Naive B cell (primary cell): ENCODE measurements at regions not wholly inside any gene's neighbourhood (a gene's known extent, or its start where the extent isn't known, plus 50 kb on each side); places are given as distances from the start of the nearest gene placed in this dataset.

Experiments used
- ATAC-seq, 2 donors: fragments of 150-1000 bp; cut with Tn5 transposase; 2 replicates each; pipeline ENCODE4 v1.10.0; 2021; ENCODE audit warnings: low read depth in 2 of 2, mild to moderate bottlenecking in 2 of 2, moderate library complexity in 2 of 2
- DNase-seq: peaks from one replicate; pipeline ENCODE4 v3.0.0; 2022
- H3K27ac Mint-ChIP-seq, 6 donors: one replicate each; pipeline ENCODE4 v1.8.0; 2020 to 2022; ENCODE audit warnings: mild to moderate bottlenecking in 6 of 6, mixed read lengths in 6 of 6, moderate library complexity in 5 of 6, inconsistent platforms in 2 of 6
- H3K27me3 Mint-ChIP-seq, 3 donors: one replicate each; pipeline ENCODE4 v1.8.0; 2021 to 2022; ENCODE audit warnings: mixed read lengths in 3 of 3, mild to moderate bottlenecking in 1 of 3
- H3K36me3 Mint-ChIP-seq, 2 donors: one replicate each; pipeline ENCODE4 v1.8.0; 2020 to 2022; ENCODE audit warnings: mixed read lengths in 2 of 2, inconsistent platforms in 1 of 2, mild to moderate bottlenecking in 1 of 2
- H3K4me1 Mint-ChIP-seq, 3 donors: one replicate each; pipeline ENCODE4 v1.8.0; 2020 to 2022; ENCODE audit warnings: mixed read lengths in 3 of 3, inconsistent platforms in 1 of 3, mild to moderate bottlenecking in 1 of 3, moderate library complexity in 1 of 3
- H3K4me3 Mint-ChIP-seq, 8 donors: one replicate each; pipeline ENCODE4 v1.8.0; 2020 to 2022; ENCODE audit warnings: mild to moderate bottlenecking in 8 of 8, mixed read lengths in 8 of 8, moderate library complexity in 8 of 8, inconsistent platforms in 2 of 8
- H3K9me3 Mint-ChIP-seq, 7 donors: one replicate each; pipeline ENCODE4 v1.8.0; 2020 to 2022; ENCODE audit warnings: mixed read lengths in 7 of 7, mild to moderate bottlenecking in 5 of 7, inconsistent platforms in 2 of 7, moderate library complexity in 1 of 7

DNA sequence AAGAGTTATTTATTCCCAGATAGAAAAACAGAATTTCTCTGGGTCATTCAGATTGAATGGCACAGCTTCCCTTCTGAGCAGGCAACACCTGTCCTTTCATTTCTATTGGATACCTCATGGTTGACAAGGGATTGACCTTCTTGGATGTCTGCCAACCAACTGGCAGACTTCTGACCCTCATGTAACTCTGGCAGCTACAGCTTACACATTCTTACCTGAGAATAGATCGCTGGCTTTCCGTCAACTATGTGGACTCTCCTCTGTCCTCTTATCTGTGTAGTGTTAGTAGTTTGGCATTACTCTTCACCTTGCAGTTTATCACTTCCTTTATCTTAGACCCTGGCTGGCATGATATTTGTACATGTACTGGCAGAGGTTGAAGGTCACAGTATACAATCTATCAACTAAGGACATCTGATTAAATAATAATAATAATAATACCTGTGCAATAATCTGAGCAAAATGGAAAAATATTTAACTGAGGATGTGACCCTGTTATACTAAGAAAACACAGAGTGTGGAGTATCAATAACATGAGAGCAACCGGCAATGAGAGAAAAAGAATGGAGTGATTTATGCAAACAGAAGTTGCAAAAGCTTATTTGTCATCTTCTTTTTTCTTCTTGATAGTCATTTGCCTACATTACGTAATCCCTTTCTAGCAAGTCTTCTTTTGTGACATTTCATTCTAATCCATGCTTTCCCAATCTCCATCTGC is 1118.2 kb downstream of the ARAP2 start:
- peaks cover 0 to 4% (median 0%) of the 10 kb centered on the region in 3 donors for H3K27me3 Mint-ChIP-seq
- H3K36me3 Mint-ChIP-seq, result no peaks in the 10 kb centered on the region
- DNase-seq (no peak), ATAC-seq (no peak)
- H3K27ac Mint-ChIP-seq, result no peak overlapping the region
- no peak overlapping the region for H3K4me3 Mint-ChIP-seq
- peaks cover 0 to 8% (median 3%) of the 10 kb centered on the region in 7 donors for H3K9me3 Mint-ChIP-seq
- H3K4me1 Mint-ChIP-seq, result no peaks in the 10 kb centered on the region

DNA sequence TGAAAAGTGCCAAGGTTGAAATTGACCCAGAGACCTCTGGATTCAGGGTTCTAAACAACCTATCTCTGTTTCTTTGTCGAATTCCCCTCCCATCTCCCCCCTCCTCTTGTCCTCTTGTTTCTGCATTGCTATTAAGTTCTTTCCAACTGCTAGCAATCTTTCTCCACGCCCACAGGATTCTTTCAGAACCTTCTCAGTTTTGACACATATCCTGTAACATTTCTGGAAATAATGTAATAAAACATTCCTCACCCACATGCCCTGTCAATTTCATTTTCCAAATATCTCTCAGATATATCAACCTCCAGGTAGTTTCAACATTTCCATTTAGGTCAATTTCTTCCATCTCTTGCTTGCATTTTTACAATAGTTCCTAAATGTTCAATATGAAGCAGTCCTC is 1105.9 kb downstream of the ARAP2 start:
- ATAC-seq (no peak), DNase-seq (no peak)
- H3K9me3 Mint-ChIP-seq, result peaks cover 0 to 3% (median 0%) of the 10 kb centered on the region in 7 donors
- H3K36me3 Mint-ChIP-seq, result no peaks in the 10 kb centered on the region
- no peaks in the 10 kb centered on the region for H3K4me1 Mint-ChIP-seq
- no peaks in the 10 kb centered on the region for H3K27me3 Mint-ChIP-seq
- no peak overlapping the region for H3K27ac Mint-ChIP-seq
- no peak overlapping the region for H3K4me3 Mint-ChIP-seq

DNA sequence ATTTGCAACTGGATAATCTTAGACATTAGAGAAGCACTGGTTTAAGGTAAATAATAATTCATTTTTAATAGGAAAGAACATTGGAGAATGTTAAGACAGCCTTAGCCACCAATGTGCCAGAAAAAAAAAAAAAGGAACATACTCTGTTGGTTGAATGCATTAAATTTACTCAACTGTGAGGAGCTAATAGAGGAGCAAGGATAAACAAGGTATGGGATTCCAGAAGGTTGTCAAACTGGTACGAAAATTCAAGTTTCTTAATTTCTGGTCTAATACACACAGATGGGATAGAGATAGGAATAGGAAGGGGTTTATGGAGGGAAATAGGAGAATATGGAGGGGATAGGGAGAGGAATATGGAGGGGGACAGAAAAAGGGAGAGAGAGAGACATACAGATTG is 1096.6 kb downstream of the ARAP2 start:
- no peaks in the 10 kb centered on the region for H3K27me3 Mint-ChIP-seq
- H3K4me1 Mint-ChIP-seq, result no peaks in the 10 kb centered on the region
- ATAC-seq (no peak), DNase-seq (no peak)
- H3K36me3 Mint-ChIP-seq, result no peaks in the 10 kb centered on the region
- peak overlapping the region in 1 of 6 donors; percentile 41 for H3K27ac Mint-ChIP-seq
- peaks cover 0 to 10% (median 2%) of the 10 kb centered on the region in 7 donors for H3K9me3 Mint-ChIP-seq
- H3K4me3 Mint-ChIP-seq, result no peak overlapping the region

DNA sequence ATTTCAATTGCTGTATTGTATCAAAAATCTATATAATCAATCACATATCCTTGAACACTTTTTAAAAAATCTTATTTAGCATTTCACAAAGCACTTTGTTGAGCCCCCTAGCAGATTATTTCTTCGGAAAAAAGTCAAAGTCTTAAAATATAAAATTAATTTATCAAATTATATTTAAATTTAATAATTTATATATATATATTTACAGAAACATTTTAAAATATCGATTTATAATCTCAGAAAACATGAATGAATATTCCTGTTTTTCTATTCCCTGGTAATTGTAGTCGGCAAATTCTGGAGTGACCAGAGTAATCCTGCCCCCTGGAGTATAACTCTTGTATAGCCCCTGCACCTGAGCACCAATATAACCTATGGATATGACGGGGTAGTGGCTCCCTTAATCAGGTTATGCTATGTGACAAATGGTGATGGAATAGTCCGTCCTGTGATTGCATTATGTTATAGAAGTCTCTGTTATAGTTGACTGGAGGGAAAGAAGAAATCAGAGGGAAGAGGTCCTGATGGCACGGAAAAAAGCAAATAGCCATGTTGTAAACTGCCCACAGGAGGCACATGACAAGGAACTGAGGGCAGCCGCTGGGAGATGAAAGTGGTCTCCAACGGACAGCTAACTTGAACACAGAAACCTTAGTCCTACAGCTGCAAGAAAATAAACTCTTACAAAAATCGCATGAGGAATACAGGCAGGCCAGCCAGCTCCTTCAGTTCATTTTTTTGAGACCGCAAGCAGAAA is 1092.3 kb downstream of the ARAP2 start:
- Mint-ChIP-seq H3K9me3 (peaks cover 0 to 8% (median 0%) of the 10 kb centered on the region in 7 donors), H3K4me3 (no peak overlapping the region), H3K27ac (no peak overlapping the region), H3K4me1 (no peaks in the 10 kb centered on the region), H3K36me3 (no peaks in the 10 kb centered on the region), H3K27me3 (no peaks in the 10 kb centered on the region)
- DNase-seq (no peak), ATAC-seq (no peak)

DNA sequence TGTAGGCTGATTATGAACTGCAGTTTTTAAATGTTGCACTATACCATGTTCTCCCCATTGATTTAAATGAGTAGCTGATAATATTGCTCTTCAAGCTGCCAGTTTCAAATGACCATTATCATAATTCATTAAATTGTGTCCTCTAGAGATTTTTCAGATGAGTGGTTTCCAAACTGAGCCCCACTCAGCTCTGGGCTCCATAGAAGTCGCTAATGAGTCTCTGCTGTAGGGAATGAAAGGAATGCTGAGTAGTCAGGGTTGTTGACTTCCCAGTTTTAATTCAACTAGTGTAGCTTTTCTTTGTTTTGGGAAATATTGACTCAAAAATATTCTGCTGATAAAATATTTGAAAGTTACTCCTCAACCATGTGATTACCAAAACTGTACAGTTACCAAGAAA is 1081.1 kb downstream of the ARAP2 start:
- H3K27ac Mint-ChIP-seq, result no peak overlapping the region

DNA sequence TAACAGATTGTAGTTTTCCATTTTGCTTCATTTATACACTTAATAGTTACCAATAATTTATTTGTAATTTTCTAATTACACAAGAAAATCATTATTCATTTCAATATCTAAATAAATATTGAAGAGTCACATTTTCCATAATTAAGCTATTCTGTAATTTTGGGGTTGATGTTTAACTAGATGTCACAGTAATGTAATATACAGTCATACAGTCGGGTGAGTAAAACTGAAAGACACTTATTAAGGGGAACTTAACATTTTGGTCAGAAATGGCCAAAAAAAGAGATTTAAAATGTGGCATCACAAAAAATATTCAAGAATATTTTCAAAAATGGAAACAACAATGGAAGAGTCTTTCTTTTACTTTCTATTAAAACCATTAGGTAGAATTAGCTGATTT is 1080.3 kb downstream of the ARAP2 start:
- Mint-ChIP-seq H3K4me1 (no peaks in the 10 kb centered on the region), H3K9me3 (peaks cover 0 to 3% (median 0%) of the 10 kb centered on the region in 7 donors), H3K27ac (no peak overlapping the region), H3K36me3 (no peaks in the 10 kb centered on the region), H3K4me3 (no peak overlapping the region), H3K27me3 (no peaks in the 10 kb centered on the region)
- no peak for ATAC-seq
- DNase-seq, result no peak

More for the DNA sequence above, 1081.1 kb downstream of the ARAP2 start:
- no peak overlapping the region for H3K4me3 Mint-ChIP-seq
- no peaks in the 10 kb centered on the region for H3K4me1 Mint-ChIP-seq
- DNase-seq (no peak), ATAC-seq (no peak)
- H3K9me3 Mint-ChIP-seq, result peaks cover 0 to 3% (median 0%) of the 10 kb centered on the region in 7 donors
- H3K27me3 Mint-ChIP-seq, result no peaks in the 10 kb centered on the region
- no peaks in the 10 kb centered on the region for H3K36me3 Mint-ChIP-seq

DNA sequence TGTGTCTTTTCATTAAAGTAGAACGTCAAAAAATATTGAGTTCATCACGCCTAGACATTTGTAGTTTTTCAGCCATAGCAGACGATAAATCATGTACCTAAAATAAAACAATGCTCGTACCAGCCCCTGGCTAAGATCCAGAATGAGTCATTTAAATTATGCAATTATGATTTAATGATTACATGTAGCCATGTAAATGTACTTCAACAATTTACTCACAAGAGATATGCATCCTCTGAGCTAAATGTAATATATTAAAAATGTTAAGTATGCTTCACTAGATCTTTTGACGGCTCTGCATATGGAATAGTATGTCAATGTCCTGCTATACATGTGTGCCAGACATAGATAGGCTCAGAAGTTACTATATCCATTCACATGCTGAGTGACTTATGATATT is 1077.8 kb downstream of the ARAP2 start:
- Mint-ChIP-seq H3K4me1 (no peaks in the 10 kb centered on the region), H3K9me3 (peaks cover 0 to 3% (median 0%) of the 10 kb centered on the region in 7 donors), H3K4me3 (no peak overlapping the region), H3K27ac (no peak overlapping the region), H3K36me3 (no peaks in the 10 kb centered on the region), H3K27me3 (no peaks in the 10 kb centered on the region)
- ATAC-seq (no peak), DNase-seq (no peak)

DNA sequence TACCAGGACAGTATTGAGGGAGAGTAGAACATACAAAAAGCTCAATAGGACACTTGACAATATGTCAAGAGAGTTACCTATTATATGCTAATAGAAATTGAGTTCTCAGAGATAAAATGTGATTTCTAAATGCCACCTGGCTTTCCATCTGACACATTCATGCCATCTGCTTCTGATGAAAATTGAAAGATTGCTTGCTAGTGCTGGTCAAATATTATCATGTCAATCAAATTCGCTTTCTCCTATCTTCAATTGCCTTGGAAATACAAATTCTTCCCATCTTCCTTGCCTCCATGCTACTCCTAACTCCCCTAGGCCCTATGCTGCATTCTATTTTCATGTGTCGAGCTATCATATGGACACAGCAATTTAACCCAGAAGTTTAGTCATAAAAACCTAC is 1076.9 kb downstream of the ARAP2 start:
- DNase-seq, result no peak
- no peaks in the 10 kb centered on the region for H3K4me1 Mint-ChIP-seq
- H3K27ac Mint-ChIP-seq, result peak overlapping the region in 1 of 6 donors; percentile 40
- no peaks in the 10 kb centered on the region for H3K27me3 Mint-ChIP-seq
- no peaks in the 10 kb centered on the region for H3K36me3 Mint-ChIP-seq
- no peak overlapping the region for H3K4me3 Mint-ChIP-seq
- peaks cover 0 to 3% (median 0%) of the 10 kb centered on the region in 7 donors for H3K9me3 Mint-ChIP-seq
- ATAC-seq, result no peak

DNA sequence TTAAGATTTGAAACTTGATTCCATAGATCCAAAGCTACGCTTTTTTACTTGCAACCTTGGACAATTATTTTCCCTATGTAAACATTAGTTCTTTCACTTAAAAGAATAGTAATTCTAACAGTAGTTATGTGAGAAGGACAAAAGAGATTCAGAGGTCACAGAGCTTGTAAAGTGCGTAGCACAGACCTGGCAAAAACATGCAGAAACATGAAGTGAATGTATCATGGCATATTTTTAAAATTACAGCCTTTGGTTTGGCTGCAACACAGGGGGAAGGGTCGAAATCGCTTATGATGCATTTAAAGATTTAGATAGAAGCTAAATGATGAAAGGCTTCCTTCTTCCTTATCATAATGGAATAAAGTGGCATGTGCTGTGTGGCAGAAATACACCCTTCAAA is 1068.8 kb downstream of the ARAP2 start:
- ATAC-seq (no peak), DNase-seq (no peak)
- no peak overlapping the region for H3K27ac Mint-ChIP-seq
- H3K4me1 Mint-ChIP-seq, result no peaks in the 10 kb centered on the region
- no peaks in the 10 kb centered on the region for H3K36me3 Mint-ChIP-seq
- no peaks in the 10 kb centered on the region for H3K27me3 Mint-ChIP-seq
- no peak overlapping the region for H3K4me3 Mint-ChIP-seq
- H3K9me3 Mint-ChIP-seq, result peaks cover 0 to 5% (median 0%) of the 10 kb centered on the region in 7 donors

DNA sequence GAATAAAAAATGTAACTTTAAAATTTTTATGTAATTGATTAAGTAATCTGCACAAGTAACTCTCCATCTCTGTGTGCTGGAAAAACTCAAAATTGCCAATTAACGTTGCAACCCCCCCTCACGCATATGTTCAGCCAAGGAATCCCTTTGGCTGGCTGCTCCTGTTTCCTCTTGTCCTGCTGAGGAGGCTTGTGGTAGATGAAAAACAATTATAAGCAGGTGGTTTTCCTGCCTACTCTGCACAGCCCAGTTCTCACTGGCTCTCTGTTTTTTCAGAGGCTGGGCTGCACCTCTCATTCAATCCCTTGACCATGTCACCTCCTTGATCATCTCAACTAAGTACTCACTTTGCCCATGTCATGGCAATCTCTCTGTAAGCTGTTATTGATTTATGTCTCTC is 1068.4 kb downstream of the ARAP2 start:
- ATAC-seq, result no peak
- Mint-ChIP-seq H3K27me3 (no peaks in the 10 kb centered on the region), H3K4me1 (no peaks in the 10 kb centered on the region), H3K9me3 (peaks cover 0 to 5% (median 0%) of the 10 kb centered on the region in 7 donors), H3K36me3 (no peaks in the 10 kb centered on the region), H3K4me3 (no peak overlapping the region), H3K27ac (no peak overlapping the region)
- DNase-seq, result no peak

DNA sequence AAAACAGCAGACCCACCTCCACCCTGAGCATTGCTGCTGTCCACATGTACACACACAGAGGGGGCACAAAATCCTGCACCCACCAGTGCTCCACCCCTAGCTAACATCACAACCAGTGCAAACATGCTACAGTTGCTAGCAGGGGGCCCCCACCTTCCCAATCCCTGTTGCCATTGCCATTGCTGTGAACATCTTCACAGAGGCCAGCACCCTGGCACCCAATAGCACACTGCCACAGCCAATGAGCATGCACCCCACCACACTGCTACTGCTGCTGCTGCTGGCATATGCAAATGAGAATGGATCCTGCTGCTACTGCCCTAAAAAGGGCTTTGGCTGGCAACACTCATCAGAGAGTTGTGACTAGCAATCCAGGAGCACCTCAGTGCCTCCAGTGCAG is 1061.9 kb downstream of the ARAP2 start:
- DNase-seq (no peak), ATAC-seq (no peak)
- no peaks in the 10 kb centered on the region for H3K27me3 Mint-ChIP-seq
- H3K36me3 Mint-ChIP-seq, result no peaks in the 10 kb centered on the region
- no peak overlapping the region for H3K27ac Mint-ChIP-seq
- peaks cover 0 to 12% (median 2%) of the 10 kb centered on the region in 7 donors for H3K9me3 Mint-ChIP-seq
- no peak overlapping the region for H3K4me3 Mint-ChIP-seq
- no peaks in the 10 kb centered on the region for H3K4me1 Mint-ChIP-seq

DNA sequence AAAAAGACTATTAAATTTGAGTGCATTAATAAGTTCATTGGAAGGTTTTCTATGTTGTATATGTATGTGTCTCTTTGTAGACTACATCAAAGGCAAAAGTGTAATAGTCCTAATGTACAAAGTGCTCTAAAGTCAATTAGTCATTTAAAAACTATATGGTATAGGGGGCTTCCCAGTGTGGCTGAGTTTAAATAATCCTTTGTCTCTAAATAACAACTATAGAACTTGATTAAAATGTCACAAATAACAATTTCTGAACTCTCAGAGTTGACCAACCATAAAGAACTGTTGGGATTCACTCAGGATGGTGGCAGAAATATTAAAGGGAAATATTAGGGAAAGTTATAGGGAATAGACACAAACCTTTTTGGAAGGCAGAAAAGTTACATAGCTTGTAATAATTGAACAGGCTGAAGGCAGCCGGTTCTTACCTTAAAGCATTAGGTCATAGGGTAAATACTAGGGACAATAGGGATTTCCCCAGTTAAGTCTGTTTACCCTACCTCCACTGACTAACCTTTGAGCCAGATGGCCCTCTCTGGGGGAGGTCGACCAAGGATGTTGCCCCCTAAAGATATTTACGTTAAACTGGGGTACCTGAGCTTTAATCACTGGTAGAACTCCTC is 1054.2 kb downstream of the ARAP2 start:
- Mint-ChIP-seq H3K9me3 (peaks cover 0 to 5% (median 0%) of the 10 kb centered on the region in 7 donors), H3K27me3 (no peaks in the 10 kb centered on the region), H3K4me3 (no peak overlapping the region), H3K36me3 (no peaks in the 10 kb centered on the region), H3K4me1 (no peaks in the 10 kb centered on the region), H3K27ac (no peak overlapping the region)
- ATAC-seq (no peak), DNase-seq (no peak)

DNA sequence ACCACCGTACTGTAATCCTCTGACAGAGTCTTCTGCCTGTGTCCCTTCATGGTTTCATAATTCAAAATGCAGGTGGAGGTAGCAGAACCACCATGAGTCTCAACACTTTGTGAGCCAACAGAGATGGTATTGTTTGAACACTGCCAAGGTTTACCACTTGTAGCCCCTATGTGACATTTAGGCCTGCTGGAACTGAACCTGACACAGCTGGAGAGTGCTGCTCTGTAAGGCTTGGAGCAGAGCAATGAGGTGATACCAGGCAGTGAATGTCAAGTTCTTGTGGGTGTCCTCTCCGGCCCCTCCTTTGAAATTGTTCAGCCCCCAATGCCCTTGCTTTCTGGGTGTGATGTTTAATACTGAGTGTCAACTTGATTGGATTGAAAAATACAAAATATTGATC is 1042.9 kb downstream of the ARAP2 start:
- Mint-ChIP-seq H3K9me3 (peaks cover 0 to 8% (median 0%) of the 10 kb centered on the region in 7 donors), H3K4me3 (no peak overlapping the region), H3K27ac (no peak overlapping the region), H3K27me3 (no peaks in the 10 kb centered on the region), H3K36me3 (no peaks in the 10 kb centered on the region), H3K4me1 (no peaks in the 10 kb centered on the region)
- ATAC-seq (no peak), DNase-seq (no peak)

DNA sequence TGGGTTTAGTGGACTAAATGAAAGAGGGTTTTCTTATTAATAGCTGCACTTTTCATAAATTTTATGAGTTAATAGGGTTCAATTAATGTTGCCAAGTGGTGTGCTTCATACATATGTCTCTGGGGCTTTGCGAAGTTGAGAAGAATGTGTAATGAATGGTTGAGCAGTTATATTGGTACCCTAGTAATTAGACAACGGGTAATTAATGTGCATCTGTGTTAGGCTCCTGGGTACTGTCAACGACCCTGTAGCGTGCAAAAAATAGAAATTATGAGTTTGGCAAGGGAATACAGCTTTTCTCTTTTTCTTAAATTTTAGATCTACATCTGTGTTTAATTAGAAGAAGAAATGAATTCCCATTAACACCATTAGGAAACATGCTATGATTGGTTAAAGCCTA is 1027.7 kb downstream of the ARAP2 start:
- Mint-ChIP-seq H3K27me3 (no peaks in the 10 kb centered on the region), H3K27ac (no peak overlapping the region), H3K4me1 (no peaks in the 10 kb centered on the region), H3K9me3 (no peaks in the 10 kb centered on the region), H3K36me3 (no peaks in the 10 kb centered on the region), H3K4me3 (no peak overlapping the region)
- ATAC-seq (no peak), DNase-seq (no peak)
